ENCODE measurements at regions not wholly inside any gene's neighbourhood (a gene's known extent, or its start where the extent isn't known, plus 50 kb on each side); places are given as distances from the start of the nearest gene placed in this dataset.
"Not testable (repeated sequence)": the region's sequence is repeated elsewhere in the genome, so short reads cannot be mapped to it uniquely, and the experiment has no call there.

DNA sequence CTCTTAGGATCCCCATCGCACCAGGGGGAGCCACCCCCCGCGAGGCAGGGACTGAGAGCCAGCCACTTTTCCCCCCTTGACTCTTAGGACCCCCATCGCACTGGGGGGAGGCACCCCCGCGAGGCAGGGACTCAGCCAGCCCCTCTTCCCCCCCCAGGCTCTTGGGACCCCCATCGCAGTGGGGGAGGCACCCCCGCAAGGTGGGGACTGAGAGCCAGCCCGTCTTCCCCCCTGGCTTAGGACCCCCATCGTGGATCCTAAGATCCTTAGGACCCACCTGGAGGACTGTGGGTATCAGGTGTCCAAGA, 365.2 kb upstream of the SPRY2 start:
- DNase-seq (ENCODE audit: low spot score), result no peak

- no peak for DNase-seq (ENCODE audit: low spot score)
Measured at GRCh38 chr13:80705371-80706163, 364.6 kb upstream of the SPRY2 start.

- DNase-seq (ENCODE audit: low spot score), result no peak
Measured at GRCh38 chr13:80704369-80704768, 363.4 kb upstream of the SPRY2 start.

GRCh38 chr13:80695841-80696240, 354.9 kb upstream of the SPRY2 start:
- no peak for DNase-seq (ENCODE audit: low spot score)

DNA sequence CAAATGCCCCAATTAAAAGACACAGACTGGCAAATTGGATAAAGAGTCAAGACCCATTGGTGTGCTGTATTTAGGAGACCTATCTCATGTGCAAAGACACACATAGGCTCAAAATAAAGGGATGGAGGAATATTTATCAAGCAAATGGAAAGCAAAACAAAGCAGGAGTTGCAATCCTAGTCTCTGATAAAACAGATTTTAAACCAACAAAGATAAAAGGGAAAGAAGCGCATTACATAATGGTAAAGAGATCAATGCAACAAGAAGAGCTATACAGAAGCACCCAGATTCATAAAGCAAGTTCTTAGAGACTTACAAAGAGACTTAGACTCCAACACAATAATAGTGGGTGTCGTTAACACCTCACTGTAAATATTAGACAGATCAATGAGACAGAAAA, 350.9 kb upstream of the SPRY2 start:
- DNase-seq (ENCODE audit: low spot score), result not testable (repeated sequence)

DNA sequence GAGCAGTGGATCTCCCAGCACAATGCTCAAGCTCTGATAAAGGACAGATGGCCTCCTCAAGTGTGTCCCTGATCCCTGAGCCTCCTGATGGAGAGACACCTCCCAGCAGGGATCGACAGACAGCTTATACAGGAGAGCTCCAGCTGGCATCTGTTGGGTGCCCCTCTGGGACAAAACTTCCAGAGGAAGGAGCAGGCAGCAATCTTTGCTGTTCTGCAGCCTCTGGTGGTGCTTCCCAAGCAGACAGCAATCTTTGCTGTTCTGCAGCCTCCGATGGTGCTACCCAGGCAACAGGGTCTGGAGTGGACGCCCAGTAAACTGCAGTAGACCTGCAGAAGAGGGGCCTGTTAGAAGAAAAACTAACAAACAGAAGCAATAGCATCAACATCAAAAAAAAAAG, 349.3 kb upstream of the SPRY2 start:
- DNase-seq (ENCODE audit: low spot score), result no peak

- no peak for DNase-seq (ENCODE audit: low spot score)
Measured at GRCh38 chr13:80688593-80688992, 347.7 kb upstream of the SPRY2 start.

DNA sequence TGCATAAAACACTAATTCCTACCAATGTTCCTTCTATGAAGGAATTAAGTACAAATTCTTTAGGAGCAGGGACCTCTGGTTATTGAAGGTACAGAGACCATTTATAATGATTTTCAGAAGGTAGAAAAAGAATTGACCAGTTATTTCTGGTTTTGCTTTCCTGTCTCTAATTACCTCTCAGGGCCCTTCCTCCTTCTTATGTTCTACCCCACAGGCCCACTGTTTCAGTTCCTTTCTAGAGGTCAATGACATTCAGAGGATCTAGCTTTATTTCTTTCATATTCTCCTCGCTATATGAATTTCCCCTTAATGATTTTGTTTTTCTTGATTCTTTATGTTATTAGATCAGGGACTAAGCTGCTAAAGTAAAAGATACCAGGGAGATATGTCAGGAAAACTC, 345.0 kb upstream of the SPRY2 start:
- DNase-seq (ENCODE audit: low spot score), result no peak

- no peak for DNase-seq (ENCODE audit: low spot score)
Measured at GRCh38 chr13:80684217-80684991, 343.5 kb upstream of the SPRY2 start.

DNA sequence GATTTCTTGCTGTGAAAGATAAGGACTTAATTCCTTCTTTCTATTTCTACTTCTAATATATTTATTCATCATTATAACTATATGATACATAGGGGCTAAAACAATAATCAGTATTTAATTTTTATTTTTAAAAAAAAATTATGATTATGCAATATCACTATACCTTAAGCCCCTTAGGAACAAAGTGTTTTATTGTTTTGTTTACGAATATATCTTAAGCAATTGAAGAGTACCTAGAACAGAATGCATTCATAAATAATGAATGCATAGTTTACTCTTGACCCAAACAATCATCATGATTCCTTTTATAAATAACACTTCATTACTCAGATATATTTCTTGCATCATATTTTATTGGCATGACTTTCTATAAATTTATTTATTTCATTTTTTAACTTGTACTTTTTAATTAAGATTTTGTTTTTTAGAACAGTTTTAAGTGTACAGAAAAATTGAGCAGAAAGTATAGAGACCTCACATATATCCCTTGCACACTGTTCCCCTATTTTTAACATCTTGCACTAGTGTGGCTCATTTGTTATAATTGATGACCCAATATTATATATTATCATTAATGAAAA, 339.9 kb upstream of the SPRY2 start:
- DNase-seq (ENCODE audit: low spot score), result no peak

DNA sequence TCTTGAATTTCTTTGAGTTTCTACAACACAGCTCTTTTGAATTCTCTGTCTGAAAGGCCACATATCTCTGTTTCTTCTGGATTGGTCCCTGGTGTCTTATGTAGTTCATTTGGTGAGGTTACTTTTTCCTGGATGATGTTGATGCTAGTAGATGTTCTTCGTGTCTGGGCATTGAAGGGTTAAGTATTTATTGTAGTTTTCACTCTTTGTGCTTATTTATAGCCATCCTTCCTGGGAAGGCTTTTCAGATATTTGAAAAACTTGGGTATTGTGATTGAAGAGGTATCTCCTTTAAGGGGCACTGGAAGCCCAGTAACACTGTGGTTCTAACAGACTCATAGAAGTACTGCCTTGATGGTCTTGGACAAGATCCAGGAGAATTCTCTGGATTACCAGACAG, 338.5 kb upstream of the SPRY2 start:
- DNase-seq (ENCODE audit: low spot score), result no peak

GRCh38 chr13:80677227-80677626, 336.3 kb upstream of the SPRY2 start:
- no peak for DNase-seq (ENCODE audit: low spot score)

GRCh38 chr13:80675442-80675841, 334.5 kb upstream of the SPRY2 start:
- not testable (repeated sequence) for DNase-seq (ENCODE audit: low spot score)

DNA sequence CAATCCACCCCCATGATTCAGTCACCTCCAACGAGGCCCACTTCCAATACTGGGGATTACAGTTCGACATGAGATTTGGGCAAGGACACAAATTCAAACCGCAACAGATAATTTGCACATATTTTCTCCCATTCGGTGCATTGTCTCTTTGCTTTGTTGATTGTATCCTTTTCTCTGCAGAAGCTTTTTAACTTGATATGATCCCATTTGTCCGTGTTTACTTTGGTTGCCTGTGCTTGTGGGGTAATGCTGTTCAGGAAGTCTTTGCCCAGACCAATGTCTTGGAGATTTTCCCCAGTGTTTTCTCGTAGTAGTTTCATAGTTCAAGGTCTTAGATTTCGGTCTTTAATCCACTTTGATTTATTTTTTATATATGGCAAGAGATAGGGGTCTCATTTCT, 330.8 kb upstream of the SPRY2 start:
- DNase-seq (ENCODE audit: low spot score), result no peak

GRCh38 chr13:80669112-80669511, 328.2 kb upstream of the SPRY2 start:
- no peak for DNase-seq (ENCODE audit: low spot score)

- DNase-seq (ENCODE audit: low spot score), result no peak
Measured at GRCh38 chr13:80668452-80668851, 327.5 kb upstream of the SPRY2 start.

- DNase-seq (ENCODE audit: low spot score), result no peak
Measured at GRCh38 chr13:80666782-80667552, 326.0 kb upstream of the SPRY2 start.

DNA sequence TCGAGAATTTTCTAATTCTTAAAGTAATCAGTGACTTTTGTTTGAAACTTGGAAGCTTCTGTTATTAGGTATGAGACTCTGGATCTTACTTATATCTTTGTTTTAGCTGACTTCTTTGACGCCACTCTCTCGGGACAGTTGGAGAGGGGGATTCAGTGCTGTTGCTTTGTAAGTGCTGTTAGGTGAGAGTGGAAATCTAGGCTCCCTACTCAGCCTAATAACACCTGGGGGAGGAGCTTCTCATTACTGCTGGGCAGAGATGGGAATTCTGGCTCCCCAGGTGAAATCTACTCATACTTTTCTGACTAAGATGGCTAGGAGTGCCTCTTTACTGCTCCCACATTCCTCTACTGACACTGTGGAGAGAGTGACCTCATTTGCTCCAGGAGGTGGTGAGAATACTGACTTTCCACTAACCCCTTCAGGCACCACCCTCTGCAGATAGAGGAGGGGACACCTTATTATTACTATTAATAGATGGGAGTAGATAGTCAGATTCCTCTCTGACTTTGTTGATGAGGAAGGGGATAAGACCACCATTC, 324.9 kb upstream of the SPRY2 start:
- DNase-seq (ENCODE audit: low spot score), result no peak

DNA sequence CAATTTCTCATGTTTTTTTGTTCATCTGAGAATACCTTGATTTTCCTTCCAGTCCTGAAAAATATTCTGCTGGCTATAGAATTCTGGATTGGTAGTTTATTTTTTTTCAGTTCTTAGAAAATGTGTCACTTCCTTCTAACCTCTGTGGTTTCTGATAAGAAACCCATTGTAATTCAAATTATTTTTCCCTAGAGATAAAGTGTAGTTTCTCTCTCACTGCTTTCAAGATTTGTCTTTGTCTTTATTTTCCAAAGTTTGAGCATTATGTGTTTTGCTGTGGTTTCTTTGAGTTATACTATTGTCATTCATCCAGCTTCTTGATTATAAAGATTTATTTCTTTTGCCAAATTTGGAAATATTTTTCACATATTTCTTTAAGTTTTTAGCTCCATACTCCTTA, 324.0 kb upstream of the SPRY2 start:
- DNase-seq (ENCODE audit: low spot score), result no peak

- DNase-seq (ENCODE audit: low spot score), result no peak
Measured at GRCh38 chr13:80663788-80664187, 322.9 kb upstream of the SPRY2 start.

DNA sequence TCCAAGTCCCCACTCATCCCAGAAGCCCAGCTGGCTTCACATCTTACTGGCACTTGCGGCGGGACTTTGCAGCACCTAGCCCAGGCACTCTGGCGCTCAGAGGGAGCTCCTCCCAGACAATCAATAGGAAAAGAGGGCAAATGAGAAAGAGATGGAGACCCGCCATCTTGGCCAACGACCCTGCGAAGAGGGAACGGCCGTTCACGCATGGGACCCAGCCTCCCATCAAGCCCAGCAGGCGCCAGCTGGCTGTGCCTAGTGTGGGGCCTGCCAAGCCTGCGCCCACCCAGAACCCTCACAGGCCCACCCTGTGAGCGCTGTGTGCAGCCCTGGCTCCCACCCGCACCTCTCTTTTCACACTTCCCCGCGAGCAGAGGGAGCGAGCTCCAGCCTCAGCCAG, 317.8 kb upstream of the SPRY2 start:
- DNase-seq (ENCODE audit: low spot score), result peak; percentile 84

GRCh38 chr13:80656512-80656904, 315.6 kb upstream of the SPRY2 start:
- DNase-seq (ENCODE audit: low spot score), result no peak
